Endothelial cell (in vitro differentiated cells): ENCODE measurements at regions not wholly inside any gene's neighbourhood (a gene's known extent, or its start where the extent isn't known, plus 50 kb on each side); places are given as distances from the start of the nearest gene placed in this dataset.

Source experiments
- DNase-seq: peaks from one replicate; pipeline ENCODE4 v3.0.0; 2021; ENCODE audit warnings: low spot score
- H3K27ac Mint-ChIP-seq: one replicate; pipeline ENCODE4 v1.8.0; 2021; ENCODE audit warnings: mixed read lengths, inconsistent platforms; ENCODE audit not compliant: unreplicated experiment
- H3K27me3 Mint-ChIP-seq: one replicate; pipeline ENCODE4 v1.8.0; 2021; ENCODE audit warnings: mild to moderate bottlenecking, moderate library complexity, mixed read lengths, inconsistent platforms; ENCODE audit not compliant: unreplicated experiment
- H3K36me3 Mint-ChIP-seq: one replicate; pipeline ENCODE4 v1.8.0; 2021; ENCODE audit warnings: mild to moderate bottlenecking, low read depth, mixed read lengths, inconsistent platforms; ENCODE audit not compliant: unreplicated experiment
- H3K4me1 Mint-ChIP-seq: one replicate; pipeline ENCODE4 v1.8.0; 2021; ENCODE audit warnings: mild to moderate bottlenecking, mixed read lengths, inconsistent platforms; ENCODE audit not compliant: unreplicated experiment
- H3K4me3 Mint-ChIP-seq: one replicate; pipeline ENCODE4 v1.8.0; 2021; ENCODE audit warnings: mild to moderate bottlenecking, mixed read lengths, inconsistent platforms; ENCODE audit not compliant: unreplicated experiment
- H3K9me3 Mint-ChIP-seq: one replicate; pipeline ENCODE4 v1.8.0; 2021; ENCODE audit warnings: mixed read lengths, inconsistent platforms; ENCODE audit not compliant: unreplicated experiment
- TF ChIP-seq, protein P1 (sequence below): fragments of 200-600 bp; sonication (generic); IDR thresholded peaks from one replicate; pipeline ENCODE4 v1.5.0; 2021; ENCODE audit warnings: antibody characterized with exemption; ENCODE audit not compliant: unreplicated experiment

DNA sequence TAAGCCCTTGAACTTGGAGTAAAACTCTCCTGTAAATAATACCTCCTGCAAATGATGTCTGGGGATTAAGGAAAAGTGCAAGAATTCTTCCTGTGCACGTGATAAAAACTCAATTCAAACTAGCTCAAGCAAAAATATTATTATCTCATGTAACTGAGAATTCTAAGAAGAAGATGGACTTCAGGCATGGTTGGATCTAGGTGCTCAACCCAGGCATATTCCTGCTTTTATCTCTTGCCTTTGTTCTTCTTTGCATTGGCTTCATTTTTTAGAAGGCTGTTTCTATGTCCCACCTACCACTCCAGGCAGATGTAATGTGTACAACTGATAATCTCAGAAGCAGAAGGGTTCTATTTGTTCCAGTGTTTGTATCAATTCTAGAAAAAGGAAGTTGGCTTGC lies 95.8 kb downstream of the DACT2 start:
- Mint-ChIP-seq H3K4me1 (no peaks in the 10 kb centered on the region), H3K27me3 (no peaks in the 10 kb centered on the region), H3K4me3 (no peak overlapping the region), H3K27ac (no peak overlapping the region), H3K36me3 (no peaks in the 10 kb centered on the region), H3K9me3 (no peaks in the 10 kb centered on the region)
- no peak for DNase-seq
- TF ChIP-seq, protein P1, sequence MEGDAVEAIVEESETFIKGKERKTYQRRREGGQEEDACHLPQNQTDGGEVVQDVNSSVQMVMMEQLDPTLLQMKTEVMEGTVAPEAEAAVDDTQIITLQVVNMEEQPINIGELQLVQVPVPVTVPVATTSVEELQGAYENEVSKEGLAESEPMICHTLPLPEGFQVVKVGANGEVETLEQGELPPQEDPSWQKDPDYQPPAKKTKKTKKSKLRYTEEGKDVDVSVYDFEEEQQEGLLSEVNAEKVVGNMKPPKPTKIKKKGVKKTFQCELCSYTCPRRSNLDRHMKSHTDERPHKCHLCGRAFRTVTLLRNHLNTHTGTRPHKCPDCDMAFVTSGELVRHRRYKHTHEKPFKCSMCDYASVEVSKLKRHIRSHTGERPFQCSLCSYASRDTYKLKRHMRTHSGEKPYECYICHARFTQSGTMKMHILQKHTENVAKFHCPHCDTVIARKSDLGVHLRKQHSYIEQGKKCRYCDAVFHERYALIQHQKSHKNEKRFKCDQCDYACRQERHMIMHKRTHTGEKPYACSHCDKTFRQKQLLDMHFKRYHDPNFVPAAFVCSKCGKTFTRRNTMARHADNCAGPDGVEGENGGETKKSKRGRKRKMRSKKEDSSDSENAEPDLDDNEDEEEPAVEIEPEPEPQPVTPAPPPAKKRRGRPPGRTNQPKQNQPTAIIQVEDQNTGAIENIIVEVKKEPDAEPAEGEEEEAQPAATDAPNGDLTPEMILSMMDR = no peak

DNA sequence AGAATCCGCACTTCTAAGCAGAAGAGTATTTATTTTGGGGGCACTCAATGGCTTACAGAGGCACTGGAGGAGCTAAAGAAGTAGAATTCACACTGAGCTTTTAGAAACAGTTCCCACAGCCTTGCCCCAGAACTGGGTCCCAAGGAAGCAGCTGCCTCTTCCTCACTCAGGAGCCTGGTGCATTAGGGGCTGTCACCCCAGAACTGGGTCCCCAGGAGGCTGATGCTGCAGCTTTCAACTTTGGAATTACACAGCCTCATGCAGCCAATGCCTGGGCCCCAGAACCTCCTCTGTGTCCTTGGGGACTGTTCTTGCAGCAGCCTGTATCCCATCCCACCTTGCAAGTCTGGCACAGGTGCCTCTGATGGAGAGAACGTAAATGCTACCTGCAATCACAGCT lies 96.4 kb downstream of the DACT2 start:
- no peak for DNase-seq
- no peaks in the 10 kb centered on the region for H3K27me3 Mint-ChIP-seq
- no peaks in the 10 kb centered on the region for H3K36me3 Mint-ChIP-seq
- H3K9me3 Mint-ChIP-seq = no peaks in the 10 kb centered on the region
- no peak overlapping the region for H3K4me3 Mint-ChIP-seq
- TF ChIP-seq, protein P1 = no peak
- H3K27ac Mint-ChIP-seq = no peak overlapping the region
- H3K4me1 Mint-ChIP-seq = no peaks in the 10 kb centered on the region

DNA sequence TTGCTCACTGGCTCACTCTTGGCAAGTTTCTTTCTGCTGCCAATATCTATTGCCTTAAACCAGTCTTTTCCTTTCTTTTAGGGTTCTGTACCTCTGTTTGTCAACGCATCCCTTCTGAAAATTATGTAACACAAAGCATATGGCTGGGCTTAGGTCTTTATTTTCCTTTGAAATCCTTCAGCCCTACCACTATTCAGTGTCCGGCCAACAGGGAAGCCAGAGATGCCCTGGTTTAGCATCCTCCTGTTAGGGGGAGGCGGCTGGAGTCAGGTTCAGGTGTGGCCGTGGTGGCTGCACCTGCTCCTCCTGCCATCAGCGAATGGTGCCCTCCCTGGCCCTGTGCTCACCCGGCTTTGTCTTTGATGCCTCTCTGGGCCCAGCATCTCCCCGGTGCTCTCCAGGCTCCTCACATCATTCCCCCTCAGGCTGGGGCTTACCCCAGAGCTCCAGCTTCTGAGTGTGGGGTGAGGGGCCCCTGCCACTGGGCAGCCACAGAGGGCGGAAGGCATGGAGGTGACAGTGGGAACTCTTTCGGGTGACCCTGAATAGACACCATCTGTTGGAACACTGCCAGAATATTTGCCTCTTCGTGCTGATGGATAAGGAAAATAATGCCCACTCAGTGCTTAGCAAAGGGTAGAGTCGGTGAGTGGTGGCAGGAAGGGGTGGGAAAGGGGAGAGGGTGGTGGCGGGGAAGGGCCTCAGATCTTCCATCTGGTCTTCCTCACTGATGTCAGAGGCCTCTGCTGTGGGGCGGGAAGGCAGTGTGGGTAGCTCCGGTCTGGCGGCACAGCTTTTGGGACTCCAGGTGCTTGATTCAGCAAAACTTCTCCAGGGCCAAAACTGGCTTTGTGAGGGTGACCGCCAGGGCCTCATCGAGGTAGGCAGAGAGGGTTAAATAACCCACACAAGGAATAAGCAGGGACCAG lies 97.2 kb downstream of the DACT2 start:
- TF ChIP-seq, protein P1 = no peak
- Mint-ChIP-seq H3K36me3 (no peaks in the 10 kb centered on the region), H3K9me3 (no peaks in the 10 kb centered on the region), H3K4me3 (no peak overlapping the region), H3K27me3 (no peaks in the 10 kb centered on the region), H3K27ac (no peak overlapping the region), H3K4me1 (no peaks in the 10 kb centered on the region)
- no peak for DNase-seq

DNA sequence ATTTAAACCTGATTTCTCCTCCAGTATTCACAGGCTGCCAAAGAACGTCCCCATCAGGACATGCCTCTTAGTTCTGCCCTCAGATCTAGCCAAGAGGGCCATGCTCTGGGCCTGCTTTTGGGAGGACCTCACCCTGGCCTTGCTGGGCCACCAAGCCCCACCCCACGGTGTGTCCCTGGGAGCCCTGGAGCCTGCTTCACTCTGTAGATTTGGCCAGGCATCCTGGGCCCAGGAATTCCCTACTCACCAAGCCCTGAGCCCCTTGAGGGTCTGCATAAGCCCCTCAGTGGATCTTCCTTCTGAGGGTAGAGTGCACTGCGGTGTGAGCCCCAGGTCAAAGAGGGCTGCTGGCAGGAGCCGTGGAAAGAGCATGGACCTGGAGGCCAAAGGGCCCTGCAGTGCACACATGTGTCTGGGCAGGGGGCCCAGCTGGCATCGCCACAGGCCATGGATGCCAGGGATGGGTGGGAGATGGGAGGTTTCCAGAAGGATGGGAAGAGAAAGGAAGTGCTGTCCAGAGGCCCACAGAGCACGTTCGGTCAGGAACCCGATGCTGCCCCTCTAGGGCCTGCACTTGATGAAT lies 98.0 kb downstream of the DACT2 start:
- no peaks in the 10 kb centered on the region for H3K36me3 Mint-ChIP-seq
- H3K4me3 Mint-ChIP-seq = no peak overlapping the region
- H3K27ac Mint-ChIP-seq = no peak overlapping the region
- no peaks in the 10 kb centered on the region for H3K27me3 Mint-ChIP-seq
- H3K4me1 Mint-ChIP-seq = no peaks in the 10 kb centered on the region
- no peaks in the 10 kb centered on the region for H3K9me3 Mint-ChIP-seq
- no peak for DNase-seq
- TF ChIP-seq, protein P1 = no peak

DNA sequence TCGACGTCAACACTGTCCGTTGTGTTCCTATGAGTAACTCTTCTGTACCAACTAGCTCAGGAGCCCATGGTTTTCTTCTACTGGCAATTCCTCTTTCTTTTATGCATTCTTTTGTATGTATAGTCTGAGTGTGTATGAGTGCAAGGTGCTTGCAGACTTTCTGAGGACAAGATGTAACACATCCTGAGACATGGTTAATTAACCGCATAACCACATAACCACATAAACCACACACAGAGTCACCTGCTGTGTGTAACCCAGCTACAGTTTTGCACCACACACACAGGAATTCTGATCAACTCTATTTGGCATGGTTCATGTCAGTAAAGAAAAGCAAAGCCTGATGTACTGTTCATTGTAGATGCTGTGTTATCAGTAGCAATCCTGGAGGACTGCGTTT lies 98.6 kb downstream of the DACT2 start:
- Mint-ChIP-seq H3K27ac (no peak overlapping the region), H3K9me3 (no peaks in the 10 kb centered on the region), H3K36me3 (no peaks in the 10 kb centered on the region), H3K4me1 (no peaks in the 10 kb centered on the region), H3K27me3 (no peaks in the 10 kb centered on the region), H3K4me3 (no peak overlapping the region)
- no peak for DNase-seq
- TF ChIP-seq, protein P1 = no peak
